ENCODE measurements at regions not wholly inside any gene's neighbourhood (a gene's known extent, or its start where the extent isn't known, plus 50 kb on each side); places are given as distances from the start of the nearest gene placed in this dataset.

DNA sequence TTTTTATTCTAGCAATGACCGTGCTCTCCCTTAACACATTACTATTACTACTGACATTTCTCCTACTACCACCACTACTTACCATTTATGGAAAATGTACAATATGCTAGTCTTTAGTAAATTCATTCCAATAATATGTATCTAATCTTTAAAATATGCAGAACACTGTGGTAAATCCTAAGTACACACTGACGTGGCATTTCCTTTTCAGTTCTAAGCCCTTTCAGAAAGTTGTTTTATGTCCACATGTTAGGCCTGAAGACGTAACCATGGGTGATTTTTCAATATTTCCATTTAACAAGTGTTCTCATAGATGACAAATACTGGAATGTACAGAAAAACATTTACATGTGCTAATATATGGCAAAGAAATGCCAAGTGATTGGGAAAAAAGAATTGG is 268.6 kb upstream of the SLIT2 start:
- TF ChIP-seq, protein P1, sequence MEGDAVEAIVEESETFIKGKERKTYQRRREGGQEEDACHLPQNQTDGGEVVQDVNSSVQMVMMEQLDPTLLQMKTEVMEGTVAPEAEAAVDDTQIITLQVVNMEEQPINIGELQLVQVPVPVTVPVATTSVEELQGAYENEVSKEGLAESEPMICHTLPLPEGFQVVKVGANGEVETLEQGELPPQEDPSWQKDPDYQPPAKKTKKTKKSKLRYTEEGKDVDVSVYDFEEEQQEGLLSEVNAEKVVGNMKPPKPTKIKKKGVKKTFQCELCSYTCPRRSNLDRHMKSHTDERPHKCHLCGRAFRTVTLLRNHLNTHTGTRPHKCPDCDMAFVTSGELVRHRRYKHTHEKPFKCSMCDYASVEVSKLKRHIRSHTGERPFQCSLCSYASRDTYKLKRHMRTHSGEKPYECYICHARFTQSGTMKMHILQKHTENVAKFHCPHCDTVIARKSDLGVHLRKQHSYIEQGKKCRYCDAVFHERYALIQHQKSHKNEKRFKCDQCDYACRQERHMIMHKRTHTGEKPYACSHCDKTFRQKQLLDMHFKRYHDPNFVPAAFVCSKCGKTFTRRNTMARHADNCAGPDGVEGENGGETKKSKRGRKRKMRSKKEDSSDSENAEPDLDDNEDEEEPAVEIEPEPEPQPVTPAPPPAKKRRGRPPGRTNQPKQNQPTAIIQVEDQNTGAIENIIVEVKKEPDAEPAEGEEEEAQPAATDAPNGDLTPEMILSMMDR (IDR thresholded peaks at IDR 0.05 in 4 of 5, conservative IDR thresholded peaks at IDR 0.05 in 1 of 5) = no peak
- no peak for TF ChIP-seq POLR2A (IDR thresholded peaks at IDR 0.05)

Measured in gastrocnemius medialis (tissue), 4 donors.